SH-SY5Y (cell line): ENCODE measurements at regions not wholly inside any gene's neighbourhood (a gene's known extent, or its start where the extent isn't known, plus 50 kb on each side); places are given as distances from the start of the nearest gene placed in this dataset.

Source experiments
- GATA2 ChIP-seq: IDR thresholded peaks from 2 replicates; pipeline ENCODE4 v1.6.1; 2011; ENCODE audit warnings: mild to moderate bottlenecking, low read depth, low read length
- GATA3 ChIP-seq: IDR thresholded peaks from 2 replicates; pipeline ENCODE4 v1.6.1; 2011; ENCODE audit warnings: low read depth, mild to moderate bottlenecking, low read length, moderate library complexity

GRCh38 chr13:31967155-31967554 is 64.4 kb upstream of the FRY start:
- TF ChIP-seq GATA2 (no peak), GATA3 (no peak)
